DMS153 treated with DMSO at 0.1 percent for 48 hours (cell line): ENCODE measurements at regions not wholly inside any gene's neighbourhood (a gene's known extent, or its start where the extent isn't known, plus 50 kb on each side); places are given as distances from the start of the nearest gene placed in this dataset.
"Not testable (repeated sequence)": the region's sequence is repeated elsewhere in the genome, so short reads cannot be mapped to it uniquely, and the experiment has no call there.

Experiments
- DNase-seq: peaks from one replicate; lab custom pipeline; 2025; ENCODE audit not compliant: unreplicated experiment; lab: John Stamatoyannopoulos, UW

DNA sequence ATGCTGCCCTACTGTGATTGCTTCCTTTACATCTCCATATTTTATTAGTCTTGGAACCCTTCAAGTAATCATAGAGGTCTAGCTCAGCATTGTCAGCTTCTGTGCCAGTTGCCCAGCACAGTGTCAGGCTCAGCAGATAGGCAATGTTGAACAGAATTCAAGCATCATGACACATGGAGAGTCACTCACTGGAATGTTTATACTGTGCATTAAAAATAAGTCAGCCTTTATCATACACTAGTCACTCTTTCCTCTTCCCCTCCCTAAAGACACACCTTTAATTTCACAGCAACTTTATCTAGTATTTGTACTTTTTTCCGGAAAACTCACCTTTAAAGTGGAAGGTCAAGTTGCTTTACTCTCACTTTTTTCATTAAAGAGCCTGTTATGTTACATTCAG is 253.8 kb upstream of the CDH11 start:
- no peak for DNase-seq

DNA sequence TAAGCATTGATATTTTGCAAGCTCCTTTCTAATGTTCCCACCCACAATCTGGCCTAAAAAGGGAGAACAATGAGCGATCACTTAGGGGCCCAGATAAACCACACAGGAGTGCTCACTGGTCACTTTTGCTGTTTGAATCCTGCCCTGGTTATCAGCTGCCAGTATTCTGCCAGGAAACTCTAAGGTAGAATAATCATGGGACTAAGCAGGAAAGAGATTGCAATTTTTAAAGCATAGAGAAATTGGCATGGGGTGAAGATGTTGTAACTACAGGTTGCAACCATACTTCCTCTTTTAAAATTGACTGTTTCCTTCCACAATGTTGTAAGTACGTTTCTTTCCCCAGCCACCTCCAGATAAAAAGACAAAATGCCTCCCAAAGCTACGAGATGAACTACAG is 251.2 kb upstream of the CDH11 start:
- no peak for DNase-seq

DNA sequence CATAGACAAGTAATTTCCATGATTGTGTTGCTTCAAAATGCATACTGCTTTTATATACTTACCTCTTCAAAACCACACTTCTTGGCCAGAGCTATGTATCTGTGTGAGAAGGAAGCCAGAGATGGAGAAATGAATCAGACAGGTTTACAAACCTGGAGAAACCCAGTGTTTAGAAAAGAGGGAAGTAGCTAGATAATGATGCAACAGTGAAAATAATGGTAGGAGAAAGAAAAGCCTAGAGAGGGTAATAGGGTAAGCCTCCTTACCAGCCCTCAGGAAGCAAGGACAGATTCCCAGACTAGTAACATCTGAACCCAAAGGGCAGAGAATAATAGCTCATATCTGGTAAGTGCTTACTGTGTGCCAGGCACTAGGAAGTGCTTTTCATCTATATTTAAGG is 250.3 kb upstream of the CDH11 start:
- no peak for DNase-seq

DNA sequence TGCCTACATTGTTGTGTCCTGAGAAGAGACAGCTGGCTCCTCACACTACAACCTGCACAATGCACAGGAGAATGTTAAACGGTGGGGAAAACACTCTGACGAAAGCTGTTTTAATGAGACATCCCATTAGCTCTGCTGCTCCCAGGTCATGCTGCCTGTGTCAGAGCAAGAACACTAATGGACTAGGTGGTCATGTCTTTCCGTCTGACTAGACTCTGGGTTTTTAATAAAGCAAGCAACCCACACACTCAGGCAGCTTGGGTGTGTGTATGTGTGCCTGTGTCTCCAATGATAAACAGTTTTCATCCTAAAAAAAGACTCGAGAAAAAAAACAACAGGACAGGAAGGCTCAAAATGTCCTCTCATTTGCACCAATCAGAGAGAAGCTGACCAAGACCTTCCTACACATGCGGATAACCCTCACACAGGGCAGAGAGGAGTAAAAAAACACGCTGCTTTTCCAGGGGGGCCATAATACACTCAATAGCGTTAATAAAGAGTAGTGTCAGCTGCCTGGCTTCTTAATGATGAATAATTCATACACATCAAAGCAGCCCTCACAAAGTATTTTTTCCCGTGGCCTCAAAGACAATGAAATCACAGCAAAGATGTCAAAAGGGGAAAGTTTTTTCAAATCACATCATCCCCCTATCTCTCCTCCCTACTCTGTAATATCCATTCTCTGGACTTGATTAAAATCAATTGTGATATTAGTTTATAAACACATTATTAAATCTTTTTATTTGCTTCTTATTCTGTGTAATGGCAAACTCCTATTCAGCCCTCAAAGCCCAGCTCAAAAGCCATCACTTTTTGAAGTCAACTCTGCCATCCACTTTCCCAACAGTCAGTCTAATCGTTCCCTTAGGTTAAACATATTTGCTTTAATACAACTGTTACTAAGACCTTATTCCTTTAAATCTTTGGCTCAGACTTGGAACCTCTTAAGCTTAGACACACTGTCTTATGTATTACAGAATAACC is 244.2 kb upstream of the CDH11 start:
- DNase-seq = no peak

DNA sequence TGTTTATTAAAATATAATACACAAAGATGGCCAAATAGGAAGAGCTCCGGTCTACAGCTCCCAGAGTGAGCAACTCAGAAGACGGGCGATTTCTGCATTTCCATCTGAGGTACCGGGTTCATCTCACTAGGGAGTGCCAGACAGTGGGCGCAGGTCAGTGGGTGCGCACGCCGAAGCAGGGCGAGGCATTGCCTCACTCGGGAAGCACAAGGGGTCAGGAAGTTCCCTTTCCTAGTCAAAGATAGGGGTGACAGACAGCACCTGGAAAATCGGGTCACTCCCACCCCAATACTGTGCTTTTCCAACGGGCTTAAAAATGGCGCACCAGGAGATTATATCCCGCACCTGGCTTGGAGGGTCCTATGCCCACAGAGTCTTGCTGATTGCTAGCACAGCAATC is 234.9 kb upstream of the CDH11 start:
- not testable (repeated sequence) for DNase-seq

DNA sequence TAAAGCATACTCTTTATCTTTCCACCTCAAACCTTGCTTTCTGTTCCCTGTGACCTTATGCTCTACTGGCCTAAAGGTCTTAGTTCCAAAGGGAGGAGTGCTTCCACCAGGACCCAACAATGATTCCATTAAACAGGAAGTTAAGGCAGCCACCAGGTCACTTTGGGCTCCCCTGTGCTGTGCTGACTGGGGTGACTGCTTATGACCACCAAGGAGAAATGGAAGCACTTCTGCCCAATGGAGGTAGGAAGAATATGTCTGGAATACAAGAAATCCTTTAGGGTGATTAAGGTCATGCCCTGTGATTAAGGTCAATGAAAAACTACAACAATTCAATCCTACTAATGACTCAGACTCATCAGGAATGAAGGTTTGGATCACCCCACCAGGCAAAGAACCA is 233.8 kb upstream of the CDH11 start:
- no peak for DNase-seq

DNA sequence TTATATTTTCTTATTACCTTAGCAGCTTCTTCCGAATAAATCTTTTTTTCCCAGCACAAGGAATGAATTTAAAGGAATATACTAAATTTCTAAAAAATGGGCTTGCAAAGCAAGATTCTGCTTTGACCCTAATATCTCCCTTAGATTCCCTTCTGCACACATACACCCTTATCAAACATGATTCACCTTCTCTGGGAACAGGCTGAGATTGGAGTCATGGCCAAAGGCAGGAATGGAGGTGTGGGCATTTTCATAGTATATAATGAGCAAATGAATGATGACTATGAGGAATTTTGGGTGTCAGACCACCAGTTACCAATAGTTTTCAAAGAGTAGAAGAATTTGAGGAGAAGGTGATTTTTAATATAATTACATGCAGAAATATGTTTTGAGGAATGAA is 231.3 kb upstream of the CDH11 start:
- DNase-seq = no peak

DNA sequence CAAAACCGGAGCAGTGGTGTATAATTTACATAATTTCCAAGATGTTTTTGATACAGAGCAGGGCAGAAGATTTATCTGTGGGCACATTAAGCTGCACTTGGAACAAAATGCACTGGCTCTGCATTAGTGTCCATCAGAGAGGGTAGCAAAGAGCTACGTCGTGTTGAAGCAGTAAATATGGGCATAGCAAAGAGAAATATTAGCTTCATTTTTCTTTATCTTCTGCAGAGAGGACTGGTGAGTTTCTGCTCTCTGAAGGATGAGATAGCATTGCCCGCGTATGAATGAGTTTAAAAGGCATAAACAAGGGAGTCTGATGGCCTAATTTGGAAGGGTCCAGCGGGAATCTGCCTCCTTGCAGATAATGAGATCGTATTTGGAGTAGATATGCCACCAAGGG is 227.8 kb upstream of the CDH11 start:
- no peak for DNase-seq

DNA sequence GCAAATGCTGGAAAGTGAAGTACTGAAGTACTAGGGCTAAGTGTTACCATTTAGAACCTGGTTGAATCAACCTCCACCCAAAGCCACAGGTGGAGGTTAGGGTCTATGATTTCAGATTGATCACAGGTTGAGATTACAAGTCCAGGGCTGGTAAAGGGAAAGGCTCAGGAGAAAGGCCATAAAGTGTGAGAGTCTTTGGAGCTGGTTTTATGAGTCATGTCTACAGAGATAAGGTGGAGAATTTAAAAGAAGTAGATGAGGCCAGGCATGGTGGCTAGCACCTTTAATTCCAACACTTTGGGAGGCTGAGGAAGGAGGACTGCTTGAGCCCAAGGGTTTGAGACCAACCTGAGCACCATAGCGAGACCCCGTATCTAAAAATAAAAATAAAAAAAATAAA is 221.7 kb upstream of the CDH11 start:
- no peak for DNase-seq

DNA sequence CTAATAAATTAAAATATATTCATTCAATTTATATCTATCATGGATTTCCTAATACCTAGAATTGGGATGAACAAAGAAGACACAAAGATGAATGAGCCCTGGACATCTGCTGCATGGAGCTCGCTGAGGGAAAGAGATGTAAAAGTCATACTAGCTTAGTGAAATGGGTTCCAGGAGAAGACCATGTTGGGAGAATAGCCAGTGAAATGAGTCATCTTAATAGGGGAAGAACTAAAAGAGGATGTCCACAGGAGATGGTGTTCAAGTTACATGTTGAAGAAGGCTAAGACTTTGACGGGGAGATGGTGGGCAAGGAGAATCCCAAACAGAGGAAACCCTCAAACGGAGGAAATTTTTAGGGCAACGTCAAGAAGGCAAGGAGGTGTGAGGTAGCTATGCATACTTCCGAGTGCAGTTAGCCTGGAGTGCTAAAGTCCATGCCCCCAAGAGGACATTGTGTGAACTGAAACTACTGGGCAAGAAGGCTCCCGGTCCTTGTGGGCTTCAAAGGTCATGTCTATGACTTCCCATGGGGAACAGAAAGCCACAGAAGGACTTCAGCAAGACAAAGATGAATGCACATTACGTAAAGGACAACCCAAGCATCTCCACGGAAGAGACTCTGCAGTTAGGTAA is 220.5 kb upstream of the CDH11 start:
- DNase-seq = no peak

DNA sequence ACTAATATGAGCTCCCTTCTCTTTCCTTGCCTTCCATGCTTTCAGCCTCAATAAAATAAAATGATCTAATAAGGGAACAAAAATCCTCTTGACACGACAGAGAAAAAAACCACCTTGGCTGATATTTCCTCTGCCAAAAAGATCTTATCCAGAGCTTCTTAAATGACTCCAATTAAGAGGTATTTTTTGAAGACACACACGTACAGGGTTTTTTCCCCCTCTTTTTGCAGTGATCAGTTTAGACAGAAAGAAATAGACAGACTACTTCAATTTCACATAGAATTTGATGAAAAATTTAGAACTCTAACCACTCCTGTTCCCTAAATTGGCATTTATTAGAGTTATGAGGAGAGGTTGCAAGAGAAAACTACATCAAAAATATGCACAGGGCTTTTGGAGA is 217.2 kb upstream of the CDH11 start:
- DNase-seq = no peak

DNA sequence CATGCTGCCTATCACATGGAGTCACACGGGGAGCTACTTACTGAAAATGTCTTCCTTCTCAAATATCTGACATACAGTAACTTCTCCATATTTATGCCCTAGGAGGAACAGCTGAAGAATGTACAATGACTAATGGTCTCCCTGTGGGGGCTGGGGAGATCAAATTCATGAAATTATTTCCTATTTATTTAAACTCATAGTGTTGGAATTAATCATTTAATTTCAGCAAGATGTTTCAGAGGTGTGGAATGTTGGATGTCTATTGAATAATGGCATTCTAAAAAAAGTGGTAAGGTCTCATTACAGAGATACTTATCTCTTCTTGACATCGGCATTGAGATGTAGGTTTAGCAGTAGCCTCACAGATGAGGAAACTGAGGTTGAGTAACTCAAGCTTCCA is 214.3 kb upstream of the CDH11 start:
- no peak for DNase-seq

DNA sequence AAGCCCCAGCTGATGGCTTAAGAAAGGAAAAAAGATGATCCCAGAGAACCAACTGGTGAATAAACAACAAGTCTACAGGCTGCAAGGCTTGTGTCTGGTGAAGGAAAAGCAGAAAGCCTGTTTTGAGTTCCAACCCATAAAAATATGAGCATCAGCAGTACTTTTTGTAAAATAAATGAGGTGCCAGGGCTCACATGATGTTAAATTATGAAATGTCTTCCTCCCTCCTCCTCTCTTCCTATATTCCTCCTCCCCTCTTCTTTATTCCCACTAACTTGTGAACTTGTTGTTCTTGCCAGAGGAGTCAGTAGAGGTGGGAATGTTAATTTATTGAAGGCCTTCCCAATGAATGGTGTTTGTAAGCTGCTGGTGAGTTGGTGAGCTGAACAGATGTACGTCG is 212.2 kb upstream of the CDH11 start:
- DNase-seq = no peak

DNA sequence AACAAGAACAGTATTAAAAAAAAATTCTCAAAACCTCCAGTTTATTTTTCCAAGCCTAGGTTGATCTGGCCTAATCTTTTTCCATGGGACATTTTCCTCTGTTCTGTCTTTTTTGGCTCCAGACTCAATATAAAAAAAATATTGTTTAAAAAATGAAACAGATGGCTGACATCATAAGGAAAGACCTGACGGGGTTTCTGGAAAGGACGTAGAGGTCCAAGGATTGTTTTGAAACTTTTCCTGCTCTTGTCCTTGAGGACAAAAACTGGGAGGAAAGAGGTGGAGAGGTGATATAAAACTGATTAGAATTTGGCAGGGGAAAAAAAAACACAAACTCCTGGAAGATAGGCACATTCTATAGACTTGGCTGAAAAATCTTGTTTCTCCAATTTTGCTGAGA is 211.4 kb upstream of the CDH11 start:
- DNase-seq = no peak

DNA sequence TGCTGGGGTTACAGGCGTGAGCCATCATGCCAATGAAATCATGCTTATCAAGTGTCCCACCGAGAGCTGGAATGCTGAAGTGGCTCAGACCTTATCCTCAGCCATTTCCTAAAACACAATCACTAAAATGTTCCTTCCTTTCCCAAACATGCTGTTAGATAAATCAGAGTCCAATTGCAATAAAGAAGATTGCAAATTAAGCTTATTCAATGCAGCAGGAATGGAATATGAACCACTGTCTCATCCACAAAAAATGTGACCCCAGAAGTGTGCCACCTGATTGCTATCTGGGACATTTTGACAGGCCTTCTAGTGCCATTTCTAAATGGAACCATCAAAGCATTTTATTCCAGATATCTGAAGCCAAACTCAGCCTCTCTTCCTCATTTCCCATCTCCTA is 205.5 kb upstream of the CDH11 start:
- DNase-seq = no peak

DNA sequence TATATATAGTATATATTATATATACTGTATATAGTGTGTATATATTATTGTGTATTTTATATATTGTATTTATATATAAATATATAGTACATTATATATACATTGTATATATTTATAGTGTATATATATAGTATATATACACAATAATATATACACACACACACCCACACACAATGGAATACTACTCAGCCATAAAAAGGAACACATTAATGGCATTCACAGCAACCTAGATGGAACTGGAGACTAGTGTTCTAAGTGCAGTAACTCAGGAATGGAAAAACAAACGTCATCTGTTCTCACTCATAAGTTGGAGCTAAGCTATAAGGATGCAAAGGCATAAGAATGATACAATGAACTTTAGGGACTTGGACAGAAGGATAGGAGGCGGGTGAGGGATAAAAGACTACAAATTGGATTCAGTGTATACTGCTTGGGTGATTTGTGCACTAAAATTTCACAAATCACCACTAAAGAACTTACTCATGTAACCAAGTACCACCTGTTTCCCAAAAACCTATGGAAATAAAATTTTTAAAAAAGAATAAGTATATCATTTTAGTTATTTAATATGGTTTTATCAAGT is 201.9 kb upstream of the CDH11 start:
- DNase-seq = no peak

DNA sequence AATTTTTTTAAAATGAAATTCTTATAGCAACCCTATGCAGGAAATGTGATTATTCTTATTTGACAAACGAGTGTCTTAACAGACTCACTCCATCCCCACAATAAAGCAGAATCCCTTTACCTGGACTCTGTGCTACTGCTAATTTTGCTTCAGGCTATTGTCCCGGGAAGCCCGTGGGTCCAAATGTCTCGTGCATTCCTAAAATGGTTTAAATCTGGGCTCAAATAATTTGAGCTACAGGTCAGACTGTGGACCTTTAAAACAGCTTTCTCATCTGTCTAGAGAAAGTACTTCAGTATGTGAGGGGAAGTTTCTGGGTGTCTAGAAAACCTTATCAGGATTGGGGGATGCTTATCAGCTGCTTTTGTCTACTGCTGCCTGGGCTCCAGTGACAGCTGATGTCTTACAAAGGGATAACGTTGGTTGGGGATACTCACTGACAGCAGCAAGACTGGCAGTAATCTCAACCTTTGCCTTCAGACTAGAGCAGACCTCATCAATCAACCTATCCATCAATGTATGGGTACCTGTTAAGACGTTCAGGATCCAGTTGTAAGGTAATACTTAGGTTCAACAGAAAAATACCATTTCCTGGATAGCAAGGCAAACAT is 197.9 kb upstream of the CDH11 start:
- no peak for DNase-seq

DNA sequence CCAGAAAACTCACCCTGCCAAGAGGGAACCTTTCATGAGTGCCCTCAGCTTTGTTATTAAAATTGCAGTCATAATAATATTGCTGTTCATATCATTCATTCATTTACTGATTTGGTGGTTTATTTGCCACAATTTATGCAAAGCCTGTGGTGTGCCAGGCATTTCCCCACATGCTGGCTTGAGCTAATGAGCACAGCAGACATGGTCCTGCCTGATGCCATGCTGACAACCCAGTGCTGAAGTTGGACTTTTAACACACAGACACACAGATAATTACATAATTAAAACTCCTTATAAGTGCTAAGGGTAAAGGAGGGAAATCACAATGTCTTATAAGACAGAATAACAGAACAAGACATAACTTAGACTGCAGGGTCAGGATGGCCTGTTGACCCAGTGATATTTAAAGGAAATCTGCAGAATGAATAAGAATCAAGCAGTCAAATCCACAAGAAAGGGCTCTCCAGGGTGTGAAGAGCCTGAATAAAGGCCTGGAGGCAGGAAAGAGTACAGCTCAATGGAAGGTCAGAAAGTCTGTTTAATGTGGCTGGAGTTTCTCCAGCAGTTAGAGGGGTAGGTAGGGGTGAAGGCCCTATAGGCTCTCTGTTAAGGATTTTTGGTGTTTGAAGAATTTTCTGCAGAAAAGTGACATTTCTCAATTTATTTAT is 196.9 kb upstream of the CDH11 start:
- no peak for DNase-seq

DNA sequence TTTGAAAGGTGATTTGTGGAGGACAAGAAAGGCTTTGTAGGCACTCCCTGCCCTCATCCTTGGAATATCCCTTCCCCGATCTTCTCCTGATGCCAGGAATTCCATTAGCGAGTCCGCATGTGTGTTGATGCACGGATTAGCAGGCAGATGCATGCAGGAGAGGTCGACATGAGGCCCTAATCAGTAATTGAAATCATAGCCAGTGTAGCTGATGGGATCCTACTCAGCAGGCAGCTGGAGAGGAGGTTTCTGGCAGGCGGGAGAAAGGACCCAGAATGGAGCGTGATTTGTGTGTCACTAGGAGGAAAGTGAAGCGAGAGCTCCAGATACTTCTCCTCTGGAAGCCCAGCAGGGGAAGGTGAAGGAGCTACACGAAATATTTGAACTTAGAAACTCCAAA is 196.3 kb upstream of the CDH11 start:
- DNase-seq = no peak

DNA sequence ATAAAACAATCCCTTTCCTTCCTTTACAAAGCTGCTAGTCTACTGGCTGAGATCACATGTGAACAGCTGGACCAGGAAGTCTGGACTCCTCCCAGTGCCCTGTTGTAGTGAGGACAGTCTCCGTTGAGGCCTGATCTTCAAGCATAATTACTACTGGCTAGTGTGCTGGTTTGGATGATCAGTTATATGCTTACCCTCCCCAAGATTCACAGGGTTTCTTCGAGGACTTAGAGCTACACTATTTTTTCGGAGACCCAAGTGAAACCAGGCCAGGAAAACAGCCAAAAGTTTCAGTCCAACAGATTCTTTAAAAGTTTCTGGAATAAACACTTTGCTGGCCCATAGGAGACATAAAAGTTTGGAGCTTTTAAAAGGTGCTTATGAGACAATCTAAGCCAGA is 194.9 kb upstream of the CDH11 start:
- DNase-seq = no peak

DNA sequence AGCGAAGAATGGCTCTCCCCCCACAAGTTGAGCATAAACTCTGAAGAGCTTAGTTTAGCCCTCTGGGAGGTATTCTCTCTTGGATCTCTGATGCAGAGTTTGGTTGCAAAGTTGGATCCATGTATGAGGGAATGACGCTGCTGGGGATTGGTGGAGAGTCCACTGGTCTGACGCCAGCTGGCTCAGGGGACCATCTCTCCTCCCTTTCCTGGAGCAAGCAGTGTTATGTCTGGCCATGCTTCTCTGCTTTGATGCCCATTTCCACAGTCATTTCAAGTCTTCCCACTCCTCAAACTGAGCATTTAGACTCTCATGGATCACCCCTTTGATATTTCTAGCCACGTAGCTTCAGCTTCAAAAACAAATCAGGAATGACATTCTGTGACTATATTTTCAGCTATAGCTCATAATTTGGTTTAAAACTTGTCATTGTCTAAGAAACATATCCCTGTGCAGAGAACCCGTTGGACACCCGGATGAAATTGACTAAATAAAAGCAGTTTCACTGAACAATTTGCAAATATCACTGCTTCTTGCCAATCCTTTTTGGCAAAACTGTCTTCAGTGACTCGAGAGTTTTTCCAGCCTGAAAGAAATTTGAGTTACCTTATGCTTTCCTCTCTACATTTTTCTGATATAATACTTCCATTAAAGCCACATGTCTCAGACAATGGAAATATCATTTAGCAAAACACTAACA is 193.4 kb upstream of the CDH11 start:
- DNase-seq = no peak
